T-helper 1 cell treated with Interleukin-12 subunit alpha and Interleukin-12 subunit beta and Interleukin-4 antibody, amounts not matched to agents 30 μg/mL and 1 μg/mL, for 36 hours (primary cell): ENCODE measurements at regions not wholly inside any gene's neighbourhood (a gene's known extent, or its start where the extent isn't known, plus 50 kb on each side); places are given as distances from the start of the nearest gene placed in this dataset.
"Not testable (repeated sequence)": the region's sequence is repeated elsewhere in the genome, so short reads cannot be mapped to it uniquely, and the experiment has no call there.

ENCODE experiments used
- H3K27ac Mint-ChIP-seq: one replicate; pipeline ENCODE4 v1.8.0; 2021; ENCODE audit warnings: mild to moderate bottlenecking, mixed read lengths
- H3K27me3 Mint-ChIP-seq: one replicate; pipeline ENCODE4 v1.8.0; 2021; ENCODE audit warnings: low read depth, mixed read lengths
- H3K36me3 Mint-ChIP-seq: one replicate; pipeline ENCODE4 v1.8.0; 2021; ENCODE audit warnings: low read depth, mixed read lengths
- H3K4me1 Mint-ChIP-seq: one replicate; pipeline ENCODE4 v1.8.0; 2021; ENCODE audit warnings: low read depth, mixed read lengths
- H3K4me3 Mint-ChIP-seq: one replicate; pipeline ENCODE4 v1.8.0; 2021; ENCODE audit warnings: mild to moderate bottlenecking, moderate library complexity, mixed read lengths
- H3K9me3 Mint-ChIP-seq: one replicate; pipeline ENCODE4 v1.8.0; 2021; ENCODE audit warnings: mixed read lengths

DNA sequence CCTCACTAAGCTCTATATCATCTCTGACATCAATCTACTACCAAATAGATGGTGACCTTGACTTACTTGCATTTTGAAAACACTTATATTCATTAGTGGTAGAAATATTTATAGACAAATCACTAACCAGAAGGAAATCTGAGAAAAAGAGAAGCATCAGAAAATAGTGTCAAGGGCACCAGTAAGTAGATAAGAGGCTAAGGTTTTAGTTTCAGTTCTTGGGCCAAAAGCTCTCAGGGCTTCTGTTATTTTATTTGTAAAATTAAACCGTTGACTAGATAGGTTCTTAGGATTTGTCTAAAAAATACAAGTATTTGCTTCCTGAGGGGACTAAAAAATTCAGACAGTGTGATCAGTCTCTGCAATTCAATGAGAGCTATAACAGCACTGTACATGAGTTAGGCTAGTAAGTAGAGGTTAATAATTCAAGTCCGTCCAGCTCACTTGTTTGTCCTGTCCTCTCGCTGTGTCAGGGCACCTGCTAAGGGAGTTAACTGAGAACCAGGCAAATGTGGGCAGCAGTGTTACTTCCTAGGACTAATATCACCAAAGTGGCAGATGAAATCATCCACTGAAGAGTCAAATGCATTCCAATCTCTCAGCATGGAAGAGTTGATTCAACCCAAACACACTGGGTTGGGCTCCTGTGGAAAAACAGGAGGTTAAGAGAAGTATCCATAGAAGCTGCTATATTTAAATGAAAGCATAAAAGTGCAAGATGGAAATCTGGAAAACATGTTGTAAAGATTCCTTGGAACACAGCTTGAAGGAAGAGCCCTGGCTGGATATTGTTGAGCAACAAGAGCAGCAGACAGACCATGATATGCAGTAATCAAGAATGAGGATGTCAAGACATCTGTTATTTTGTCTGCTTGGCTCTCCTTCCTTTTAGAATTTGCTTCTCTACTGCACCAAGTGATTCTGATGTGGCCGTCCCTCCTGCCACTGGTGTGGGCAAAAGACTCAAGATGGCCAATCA lies 134.9 kb upstream of the ZBTB20 start:
- no peaks in the 10 kb centered on the region for H3K9me3 Mint-ChIP-seq
- H3K27ac Mint-ChIP-seq = no peak overlapping the region
- H3K27me3 Mint-ChIP-seq = no peaks in the 10 kb centered on the region
- H3K4me1 Mint-ChIP-seq = peaks cover 3% of the 10 kb centered on the region
- no peak overlapping the region for H3K4me3 Mint-ChIP-seq
- no peaks in the 10 kb centered on the region for H3K36me3 Mint-ChIP-seq

DNA sequence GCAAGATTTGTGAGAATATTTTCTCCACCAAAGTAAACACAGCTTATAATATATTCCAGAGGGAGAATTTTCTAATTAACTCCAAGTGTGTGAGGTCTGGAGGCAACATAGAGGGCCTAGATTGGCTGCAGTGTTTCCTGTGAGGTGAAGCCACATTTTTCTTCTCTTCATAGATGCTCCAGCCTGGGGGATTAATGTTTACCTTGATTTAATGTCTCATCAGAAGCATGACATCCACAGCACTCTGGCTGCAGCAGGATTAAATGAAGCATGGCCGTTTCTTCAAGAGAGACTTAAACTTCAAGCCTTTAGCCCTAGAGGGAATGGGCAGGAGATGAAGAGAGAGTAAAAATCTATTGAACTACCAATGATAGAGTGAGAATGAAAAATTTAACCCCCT lies 137.9 kb upstream of the ZBTB20 start:
- no peak overlapping the region for H3K4me3 Mint-ChIP-seq
- no peaks in the 10 kb centered on the region for H3K36me3 Mint-ChIP-seq
- H3K27me3 Mint-ChIP-seq = no peaks in the 10 kb centered on the region

DNA sequence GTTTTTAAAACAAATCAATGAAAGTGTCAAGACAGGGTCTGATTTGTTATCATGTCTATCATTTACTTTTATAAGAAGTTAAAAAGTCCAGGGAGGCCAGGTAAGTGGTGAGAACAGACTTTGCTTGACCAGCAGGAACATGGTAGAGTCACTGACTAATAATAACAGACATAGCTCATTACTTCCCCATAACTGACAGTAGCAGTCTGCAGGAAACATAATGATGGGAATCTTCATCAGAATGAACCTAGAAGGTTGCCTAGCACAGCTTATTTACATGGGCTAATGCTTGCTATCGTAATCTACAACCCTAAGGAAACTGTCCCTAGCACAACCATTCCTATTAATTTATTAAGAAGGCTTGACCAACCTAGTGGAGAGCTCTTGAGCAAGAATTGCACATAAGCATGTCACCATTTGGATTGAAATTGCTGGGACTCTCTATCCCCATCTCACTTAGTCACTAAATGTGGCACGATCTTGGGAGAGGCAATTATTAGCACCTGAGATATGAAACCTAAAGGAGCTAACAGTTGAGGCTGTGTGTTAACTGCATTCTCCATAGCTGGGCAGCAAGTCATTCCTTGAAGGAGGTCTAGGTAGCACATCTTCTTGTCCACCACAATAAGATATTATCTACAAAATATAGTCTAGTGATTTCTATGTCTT lies 139.6 kb upstream of the ZBTB20 start:
- Mint-ChIP-seq H3K9me3 (no peaks in the 10 kb centered on the region), H3K4me3 (no peak overlapping the region), H3K27ac (no peak overlapping the region), H3K36me3 (no peaks in the 10 kb centered on the region), H3K4me1 (no peaks in the 10 kb centered on the region), H3K27me3 (no peaks in the 10 kb centered on the region)

More for the DNA sequence above, 137.9 kb upstream of the ZBTB20 start:
- Mint-ChIP-seq H3K9me3 (no peaks in the 10 kb centered on the region), H3K27ac (no peak overlapping the region), H3K4me1 (peaks cover 3% of the 10 kb centered on the region)

DNA sequence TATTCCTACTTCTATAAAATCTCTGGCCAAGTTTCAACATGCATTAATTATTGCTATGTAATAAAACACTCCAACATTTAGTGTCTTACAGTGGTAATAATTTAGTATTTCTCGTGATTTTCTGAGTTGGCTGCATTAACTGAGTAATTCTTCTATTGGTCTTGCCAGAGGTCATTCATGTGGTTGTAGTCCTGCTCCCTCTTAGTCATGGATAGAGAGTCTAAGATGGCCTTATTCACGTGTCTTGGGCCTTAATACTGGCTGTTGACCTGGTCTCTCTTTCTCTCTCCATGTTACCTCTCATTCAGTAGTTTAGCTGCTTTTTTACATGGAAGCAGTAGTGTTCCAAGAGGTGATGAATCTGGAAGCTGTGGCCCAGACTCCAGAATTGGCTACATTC lies 140.1 kb upstream of the ZBTB20 start:
- H3K27ac Mint-ChIP-seq = no peak overlapping the region
- no peaks in the 10 kb centered on the region for H3K9me3 Mint-ChIP-seq
- no peaks in the 10 kb centered on the region for H3K4me1 Mint-ChIP-seq

DNA sequence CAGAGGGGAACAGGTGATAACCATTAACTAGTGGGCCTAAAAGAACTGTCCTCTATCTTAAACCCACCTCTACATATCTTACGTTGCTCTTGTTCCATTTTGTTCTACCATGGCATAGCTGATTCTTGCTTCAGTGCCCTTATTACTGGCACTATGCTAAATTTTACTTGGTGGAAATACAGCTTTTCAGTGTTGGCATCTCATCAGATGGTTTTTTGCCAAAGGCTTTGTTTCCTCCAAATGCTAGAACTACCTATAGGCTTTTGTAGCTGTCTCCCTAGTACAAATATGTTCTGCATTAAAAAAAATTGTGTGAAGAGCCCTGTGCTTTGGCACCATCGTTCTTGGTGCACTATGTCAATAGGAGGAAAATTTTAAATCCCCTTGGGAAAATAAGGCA lies 145.0 kb upstream of the ZBTB20 start:
- H3K27me3 Mint-ChIP-seq = no peaks in the 10 kb centered on the region

More for the DNA sequence above, 140.1 kb upstream of the ZBTB20 start:
- Mint-ChIP-seq H3K4me3 (no peak overlapping the region), H3K27me3 (no peaks in the 10 kb centered on the region), H3K36me3 (no peaks in the 10 kb centered on the region)

DNA sequence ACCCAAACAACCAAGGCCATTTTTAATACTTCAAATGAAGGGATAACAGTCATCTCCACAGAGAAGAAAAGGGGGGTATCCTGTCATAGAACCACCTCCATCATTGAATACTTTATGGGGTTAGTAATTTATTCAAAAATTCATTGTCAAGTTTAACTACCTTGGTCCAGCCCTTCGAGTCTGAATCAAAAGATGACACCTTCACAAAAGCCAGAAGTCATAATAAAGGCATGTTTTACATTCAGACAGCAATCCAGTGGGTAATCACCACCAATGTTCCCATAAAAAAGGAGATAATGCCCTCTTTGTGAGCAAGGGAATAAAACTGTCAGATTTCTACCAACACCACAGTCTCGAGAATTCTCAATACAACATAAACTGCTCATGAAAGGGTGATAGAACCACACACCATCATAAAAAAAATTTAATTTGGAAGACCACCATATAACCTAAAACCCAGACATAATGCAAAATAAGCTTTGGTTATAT lies 145.6 kb upstream of the ZBTB20 start:
- Mint-ChIP-seq H3K4me1 (no peaks in the 10 kb centered on the region), H3K36me3 (no peaks in the 10 kb centered on the region), H3K4me3 (no peak overlapping the region), H3K27me3 (no peaks in the 10 kb centered on the region), H3K9me3 (no peaks in the 10 kb centered on the region), H3K27ac (no peak overlapping the region)

More for the DNA sequence above, 145.0 kb upstream of the ZBTB20 start:
- Mint-ChIP-seq H3K9me3 (no peaks in the 10 kb centered on the region), H3K4me1 (no peaks in the 10 kb centered on the region), H3K4me3 (no peak overlapping the region), H3K27ac (no peak overlapping the region), H3K36me3 (no peaks in the 10 kb centered on the region)

DNA sequence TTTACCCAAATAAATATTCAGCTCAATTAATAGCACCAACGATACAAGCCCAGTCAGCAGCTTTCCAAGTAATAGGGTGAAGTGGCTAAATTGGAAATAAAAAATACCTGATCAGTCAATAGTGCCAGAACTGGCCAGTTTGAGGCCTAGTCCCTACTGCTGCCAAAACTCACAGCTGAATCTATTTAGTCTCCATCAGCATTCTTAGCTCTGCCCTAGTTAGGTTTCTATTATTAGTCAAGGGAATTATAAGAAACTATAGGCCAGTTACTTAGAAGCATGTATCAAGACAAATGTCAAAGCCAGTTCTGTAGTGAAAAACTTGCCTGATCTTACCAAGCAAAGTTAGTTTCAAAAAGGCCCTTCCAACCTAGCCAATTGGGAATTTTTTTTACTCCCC lies 146.2 kb upstream of the ZBTB20 start:
- Mint-ChIP-seq H3K9me3 (no peaks in the 10 kb centered on the region), H3K4me1 (no peaks in the 10 kb centered on the region), H3K27ac (no peak overlapping the region), H3K27me3 (no peaks in the 10 kb centered on the region), H3K36me3 (no peaks in the 10 kb centered on the region), H3K4me3 (no peak overlapping the region)

DNA sequence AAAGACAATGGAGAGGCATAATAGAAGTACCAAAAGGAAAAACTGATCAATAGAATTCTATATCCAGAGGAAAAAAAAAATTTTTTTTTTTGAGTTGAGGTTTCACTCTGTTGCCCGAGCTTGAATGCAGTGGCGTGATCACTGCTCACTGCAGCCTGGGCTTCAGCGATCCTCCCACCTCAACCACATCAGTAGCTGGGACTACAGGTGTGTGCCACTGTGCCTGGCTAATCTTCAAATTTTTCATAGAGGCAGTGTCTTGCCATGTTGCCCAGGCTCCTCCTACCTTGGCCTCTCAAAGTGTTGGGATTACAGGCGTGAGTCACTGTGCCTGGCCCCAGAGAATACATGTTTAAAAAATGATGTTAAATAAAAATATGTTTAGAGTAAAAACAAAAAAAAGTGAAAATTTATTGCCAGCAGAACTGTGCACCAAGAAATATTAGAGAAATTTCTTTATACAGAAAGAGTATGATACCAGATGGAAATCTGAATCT lies 154.3 kb upstream of the ZBTB20 start:
- no peaks in the 10 kb centered on the region for H3K9me3 Mint-ChIP-seq
- H3K4me3 Mint-ChIP-seq = no peak overlapping the region
- H3K27ac Mint-ChIP-seq = no peak overlapping the region
- no peaks in the 10 kb centered on the region for H3K36me3 Mint-ChIP-seq
- no peaks in the 10 kb centered on the region for H3K4me1 Mint-ChIP-seq
- no peaks in the 10 kb centered on the region for H3K27me3 Mint-ChIP-seq

DNA sequence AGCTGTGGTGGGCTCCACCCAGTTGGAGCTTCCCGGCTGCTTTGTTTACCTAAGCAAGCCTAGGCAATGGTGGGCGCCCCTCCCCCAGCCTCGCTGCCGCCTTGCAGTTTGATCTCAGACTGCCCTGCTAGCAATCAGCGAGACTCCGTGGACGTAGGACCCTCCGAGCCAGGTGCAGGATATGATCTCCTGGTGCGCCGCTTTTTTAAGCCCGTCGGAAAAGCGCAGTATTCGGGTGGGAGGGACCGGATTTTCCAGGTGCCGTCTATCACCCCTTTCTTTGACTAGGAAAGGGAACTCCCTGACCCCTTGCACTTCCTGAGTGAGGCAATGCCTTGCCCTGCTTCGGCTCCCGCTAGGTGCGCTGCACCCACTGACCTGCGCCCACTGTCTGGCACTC lies 170.9 kb upstream of the ZBTB20 start:
- not testable (repeated sequence) for H3K36me3 Mint-ChIP-seq, H3K27me3 Mint-ChIP-seq, H3K27ac Mint-ChIP-seq, H3K9me3 Mint-ChIP-seq, H3K4me1 Mint-ChIP-seq, H3K4me3 Mint-ChIP-seq

DNA sequence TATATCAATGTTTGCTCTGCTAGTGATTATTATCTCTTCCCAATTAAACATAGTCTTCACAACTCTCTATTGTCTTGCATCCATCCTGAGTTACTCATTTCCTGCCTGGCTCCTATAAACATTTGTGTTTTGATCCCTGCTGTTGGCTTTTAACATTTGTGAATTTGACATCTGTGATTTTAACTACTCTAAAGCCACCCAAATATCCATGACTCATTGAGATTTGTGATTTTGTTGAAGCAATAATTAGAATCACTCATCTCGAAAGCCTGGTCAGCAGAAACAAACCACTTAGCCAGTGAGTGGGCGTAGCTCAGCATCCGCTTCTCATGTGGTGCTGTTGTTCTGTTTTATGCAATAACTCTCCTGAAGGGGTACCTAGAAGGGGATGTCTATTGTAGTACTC lies 174.3 kb upstream of the ZBTB20 start:
- Mint-ChIP-seq H3K4me3 (no peak overlapping the region), H3K9me3 (no peaks in the 10 kb centered on the region), H3K4me1 (no peaks in the 10 kb centered on the region), H3K36me3 (no peaks in the 10 kb centered on the region), H3K27me3 (no peaks in the 10 kb centered on the region), H3K27ac (no peak overlapping the region)

DNA sequence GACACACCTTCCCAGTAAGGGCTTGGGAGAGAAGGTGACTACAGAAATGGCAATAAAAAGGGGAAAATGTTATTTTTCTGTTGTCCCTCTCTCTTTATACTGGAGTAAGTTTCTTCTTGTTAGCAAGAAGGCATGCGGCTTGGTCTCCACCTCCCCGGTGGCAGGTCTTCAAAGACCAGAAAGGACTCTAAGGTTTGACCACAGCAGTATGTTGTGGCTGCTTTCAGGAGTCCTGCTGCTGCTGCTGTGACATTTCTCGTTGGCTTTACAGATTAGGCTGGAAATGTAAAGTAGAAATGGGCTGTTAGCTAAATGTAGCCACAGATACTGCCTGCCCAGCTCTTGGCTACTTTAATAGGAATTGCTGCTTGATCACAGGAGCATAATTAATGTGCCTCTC lies 175.8 kb upstream of the ZBTB20 start:
- no peaks in the 10 kb centered on the region for H3K36me3 Mint-ChIP-seq
- H3K4me3 Mint-ChIP-seq = no peak overlapping the region
- H3K27ac Mint-ChIP-seq = no peak overlapping the region
- no peaks in the 10 kb centered on the region for H3K27me3 Mint-ChIP-seq
- H3K9me3 Mint-ChIP-seq = no peaks in the 10 kb centered on the region
- H3K4me1 Mint-ChIP-seq = no peaks in the 10 kb centered on the region

DNA sequence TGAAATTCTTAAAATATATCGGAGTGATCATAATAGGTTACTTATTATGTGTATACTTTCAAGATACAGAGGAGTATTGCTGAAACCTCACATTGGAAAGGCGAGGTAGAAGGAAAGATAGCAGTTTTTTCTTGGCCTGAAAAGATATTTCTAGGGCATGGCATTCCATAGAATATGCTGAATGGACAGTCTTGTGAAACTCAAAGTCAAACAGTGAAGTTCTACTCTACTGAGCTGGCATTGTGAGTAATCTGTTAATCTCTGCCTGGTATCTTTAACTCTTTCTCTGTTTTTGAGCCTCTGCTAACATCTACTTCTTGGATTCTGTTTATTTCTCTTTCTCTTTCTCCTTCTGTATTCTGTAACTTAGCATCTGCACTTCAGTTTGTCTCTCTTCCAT lies 176.3 kb upstream of the ZBTB20 start:
- H3K4me1 Mint-ChIP-seq = no peaks in the 10 kb centered on the region
- no peak overlapping the region for H3K27ac Mint-ChIP-seq
- H3K9me3 Mint-ChIP-seq = no peaks in the 10 kb centered on the region
- no peaks in the 10 kb centered on the region for H3K36me3 Mint-ChIP-seq
- no peaks in the 10 kb centered on the region for H3K27me3 Mint-ChIP-seq
- H3K4me3 Mint-ChIP-seq = no peak overlapping the region

DNA sequence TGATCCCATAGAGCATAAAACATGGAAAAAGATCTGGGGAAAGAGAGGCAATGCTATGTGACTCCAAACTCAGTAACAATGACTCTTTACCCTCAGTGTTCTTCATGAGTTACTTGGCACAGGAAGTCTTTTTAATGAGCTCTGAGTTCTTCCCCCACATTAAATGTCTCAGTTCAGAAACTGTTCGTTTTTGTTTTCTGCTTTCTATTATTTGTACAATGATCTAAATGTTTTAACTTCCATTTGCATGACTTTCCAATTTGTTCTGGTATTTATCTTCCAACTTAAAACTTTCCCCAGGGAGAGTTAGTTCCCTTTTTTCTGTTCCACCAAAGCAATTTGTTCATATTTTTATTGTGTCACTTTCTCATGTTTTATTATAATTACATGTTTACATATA lies 177.0 kb upstream of the ZBTB20 start:
- H3K36me3 Mint-ChIP-seq = no peaks in the 10 kb centered on the region
- no peak overlapping the region for H3K4me3 Mint-ChIP-seq
- no peak overlapping the region for H3K27ac Mint-ChIP-seq
- H3K9me3 Mint-ChIP-seq = no peaks in the 10 kb centered on the region
- H3K4me1 Mint-ChIP-seq = no peaks in the 10 kb centered on the region
- no peaks in the 10 kb centered on the region for H3K27me3 Mint-ChIP-seq

DNA sequence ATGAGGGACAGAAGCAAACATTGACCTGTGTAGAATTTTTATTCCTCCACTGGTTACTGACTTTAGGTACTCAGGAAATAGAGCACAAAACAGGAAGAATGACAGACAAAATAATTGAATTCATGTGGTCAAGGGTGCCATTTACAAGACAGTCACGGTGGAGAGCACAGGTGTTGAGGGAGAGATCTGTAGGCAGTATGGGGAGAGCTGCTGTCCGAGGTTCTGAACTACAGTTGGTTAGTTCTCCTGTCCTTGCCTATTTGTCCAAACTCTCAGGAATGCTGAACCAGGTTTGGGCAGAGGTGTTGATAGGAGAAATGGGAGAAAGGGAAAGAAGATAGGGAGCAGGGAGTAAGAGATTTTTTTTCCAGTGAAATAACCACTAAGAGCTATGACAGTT lies 178.5 kb upstream of the ZBTB20 start:
- no peak overlapping the region for H3K4me3 Mint-ChIP-seq
- no peaks in the 10 kb centered on the region for H3K27me3 Mint-ChIP-seq
- no peaks in the 10 kb centered on the region for H3K9me3 Mint-ChIP-seq
- no peak overlapping the region for H3K27ac Mint-ChIP-seq
- H3K4me1 Mint-ChIP-seq = no peaks in the 10 kb centered on the region
- no peaks in the 10 kb centered on the region for H3K36me3 Mint-ChIP-seq

DNA sequence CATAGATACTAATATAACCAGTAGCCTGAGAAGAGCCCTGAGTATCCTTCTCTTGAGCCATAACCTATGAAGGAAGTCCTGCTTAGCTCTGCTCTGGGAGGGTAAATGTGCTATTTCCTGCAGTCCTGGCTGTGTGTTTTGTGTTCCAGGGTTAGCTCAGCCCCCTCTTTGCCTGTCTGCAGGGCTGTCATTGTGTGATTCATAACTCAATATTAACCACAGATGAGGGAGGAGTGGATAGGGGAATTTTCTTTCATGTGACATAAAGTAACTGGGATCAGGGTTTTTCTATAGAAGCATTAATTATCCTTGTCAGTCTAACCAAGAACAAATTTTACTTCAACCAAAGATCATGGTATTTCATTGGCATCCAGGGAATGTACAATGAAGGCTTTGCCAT lies 183.3 kb upstream of the ZBTB20 start:
- Mint-ChIP-seq H3K27ac (no peak overlapping the region), H3K27me3 (no peaks in the 10 kb centered on the region), H3K9me3 (no peaks in the 10 kb centered on the region), H3K36me3 (no peaks in the 10 kb centered on the region), H3K4me1 (no peaks in the 10 kb centered on the region), H3K4me3 (no peak overlapping the region)
